ENCODE measurements at regions not wholly inside any gene's neighbourhood (a gene's known extent, or its start where the extent isn't known, plus 50 kb on each side); places are given as distances from the start of the nearest gene placed in this dataset.
"Not testable (repeated sequence)": the region's sequence is repeated elsewhere in the genome, so short reads cannot be mapped to it uniquely, and the experiment has no call there.

DNA sequence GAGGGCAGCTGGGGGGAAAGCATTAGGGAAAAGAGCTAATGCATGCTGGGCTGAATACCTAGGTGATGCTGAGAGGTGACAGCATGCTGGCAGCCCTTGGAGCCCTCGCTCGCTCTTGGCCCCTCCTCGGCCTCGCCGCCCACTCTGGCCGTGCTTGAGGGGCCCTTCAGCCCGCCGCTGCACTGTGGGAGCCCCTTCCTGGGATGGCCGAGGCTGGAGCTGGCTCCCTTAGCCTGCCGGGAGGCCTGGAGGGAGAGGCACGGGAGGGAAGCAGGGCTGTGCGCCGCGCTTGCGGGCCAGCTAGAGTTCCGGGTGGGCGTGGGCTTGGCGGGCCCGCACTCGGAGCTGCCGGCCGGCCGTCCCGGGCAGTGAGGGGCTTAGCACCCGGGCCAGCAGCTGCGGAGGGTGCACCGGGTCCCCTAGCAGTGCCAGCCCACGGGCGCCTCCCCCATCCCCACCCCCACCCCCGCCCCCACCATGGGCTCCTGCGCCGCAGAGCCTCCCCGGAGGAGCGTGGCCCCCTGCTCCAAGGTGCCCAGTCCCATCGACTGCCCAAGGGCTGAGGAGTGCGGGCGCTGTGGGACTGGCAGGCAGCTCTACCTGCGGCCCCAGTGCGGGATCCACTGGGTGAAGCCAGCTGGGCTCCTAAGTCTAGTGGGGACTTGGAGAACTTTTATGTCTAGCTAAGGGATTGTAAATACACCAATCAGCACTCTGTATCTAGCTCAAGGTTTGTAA lies 1664.7 kb downstream of the BRINP3 start:
- not testable (repeated sequence) for DNase-seq (ENCODE audit: low read depth, low spot score)

DNA sequence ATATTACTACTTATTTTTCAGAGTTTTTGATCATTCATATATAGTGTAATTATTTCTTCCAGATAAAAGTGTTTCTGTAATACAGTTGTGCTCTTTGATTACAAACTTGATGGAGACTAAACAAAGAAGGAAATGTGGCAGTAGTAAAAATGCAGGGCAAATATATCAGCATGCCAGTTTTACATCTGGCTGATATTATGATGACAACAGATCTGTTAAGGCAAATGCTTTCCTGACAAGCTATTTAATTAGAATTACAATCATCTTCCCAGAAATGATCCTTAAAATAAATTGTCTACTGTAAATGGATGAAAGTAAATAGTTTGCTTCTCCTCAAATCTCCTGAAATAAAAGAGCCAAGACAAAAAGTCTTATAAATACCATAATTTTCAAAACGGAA lies 1659.8 kb downstream of the BRINP3 start:
- DNase-seq (ENCODE audit: low read depth, low spot score) = no peak

DNA sequence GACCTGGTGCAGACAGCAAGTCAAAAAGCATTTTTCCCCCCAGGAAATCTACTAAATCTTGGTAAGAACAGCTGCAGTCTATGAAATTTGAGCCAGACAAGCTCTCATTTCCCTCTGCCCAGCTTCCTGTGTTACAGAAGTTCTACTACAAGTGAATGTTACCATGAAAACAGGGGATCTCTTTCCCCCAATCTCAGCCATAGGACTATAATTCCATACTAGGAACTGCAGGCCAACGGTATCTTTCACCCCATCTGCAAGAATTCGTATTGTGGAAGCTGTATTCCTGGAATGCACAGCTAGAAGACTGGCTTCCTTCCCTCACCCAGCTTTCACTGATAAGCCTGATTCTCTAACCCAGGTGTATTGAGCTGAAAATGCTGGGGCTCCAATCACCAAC lies 1655.4 kb downstream of the BRINP3 start:
- DNase-seq (ENCODE audit: low read depth, low spot score) = no peak

DNA sequence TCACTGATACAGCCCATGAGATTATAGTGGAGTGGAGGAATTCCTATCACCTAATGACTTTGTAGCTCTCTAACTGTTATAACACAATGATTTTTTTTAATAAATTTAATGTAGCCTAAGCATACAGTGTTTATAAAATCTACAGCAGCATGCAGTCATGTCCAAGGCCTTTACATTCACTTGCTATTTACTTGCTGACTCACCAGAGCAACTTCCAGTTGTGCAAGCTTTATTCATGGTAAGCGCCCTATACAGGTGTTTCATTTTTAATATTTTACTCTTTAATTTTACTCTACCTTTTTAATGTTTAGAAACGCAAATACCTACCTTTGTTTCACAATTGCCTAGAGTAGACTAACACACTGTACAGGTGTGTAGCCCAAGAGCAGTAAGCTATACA lies 1652.2 kb downstream of the BRINP3 start:
- DNase-seq (ENCODE audit: low read depth, low spot score) = no peak

DNA sequence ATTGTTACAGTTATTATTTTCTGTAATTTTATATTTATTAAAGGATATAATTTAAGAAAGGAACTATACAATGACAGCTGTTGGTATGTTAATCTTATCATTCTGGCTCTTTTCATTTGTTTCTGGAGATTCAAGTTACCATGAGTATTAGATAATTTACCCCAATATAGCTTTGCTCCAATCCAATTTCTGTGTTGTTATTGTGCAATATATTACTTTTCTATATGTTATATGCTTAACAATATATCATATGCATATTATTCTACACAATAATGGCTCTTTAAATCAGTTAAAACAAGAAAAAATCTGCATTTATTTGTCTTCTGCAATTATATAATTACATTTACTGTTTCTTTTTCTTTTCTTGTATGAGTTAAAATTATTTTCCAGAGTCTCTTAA lies 1650.9 kb downstream of the BRINP3 start:
- DNase-seq (ENCODE audit: low read depth, low spot score) = no peak

DNA sequence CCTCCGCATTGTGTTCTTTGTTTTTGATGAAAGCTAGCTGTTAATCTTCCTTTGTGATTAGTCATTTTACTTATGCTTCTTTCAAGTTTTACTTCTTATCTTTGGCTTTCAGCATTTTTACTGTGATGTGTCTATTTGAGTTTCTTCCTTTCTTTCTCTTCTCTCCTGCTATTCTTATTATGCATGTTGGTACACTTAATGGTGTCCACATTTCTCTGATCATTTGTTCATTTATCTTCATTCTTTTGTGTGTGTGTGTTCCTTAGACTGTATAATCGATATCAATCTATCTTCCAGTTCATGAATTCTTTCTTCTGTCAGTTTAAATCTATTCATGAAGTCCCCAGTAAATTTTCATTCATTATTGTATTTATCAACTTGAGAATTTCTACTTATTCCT lies 1650.3 kb downstream of the BRINP3 start:
- DNase-seq (ENCODE audit: low read depth, low spot score) = no peak

DNA sequence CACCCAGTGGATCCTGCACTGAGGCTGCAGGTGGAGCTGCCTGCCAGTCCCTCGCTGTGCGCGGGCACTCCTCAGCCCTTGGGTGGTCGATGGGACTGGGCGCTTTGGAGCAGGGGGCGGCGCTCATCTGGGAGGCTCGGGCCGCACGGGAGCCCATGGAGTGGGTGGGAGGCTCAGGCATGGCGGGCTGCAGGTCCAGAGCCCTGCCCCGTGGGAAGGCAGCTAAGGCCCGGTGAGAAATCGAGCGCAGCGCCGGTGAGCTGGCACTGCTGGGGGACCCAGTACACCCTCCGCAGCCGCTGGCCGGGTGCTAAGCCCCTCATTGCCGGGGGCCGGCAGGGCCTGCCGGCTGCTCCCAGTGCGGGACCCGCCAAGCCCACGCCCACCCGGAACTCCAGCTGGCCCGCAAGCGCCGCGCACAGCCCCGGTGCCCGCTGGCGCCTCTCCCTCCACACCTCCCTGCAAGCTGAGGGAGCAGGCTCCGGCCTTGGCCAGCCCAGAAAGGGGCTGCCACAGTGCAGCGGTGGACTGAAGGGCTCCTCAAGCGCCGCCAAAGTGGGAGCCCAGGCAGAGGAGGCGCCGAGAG lies 1636.5 kb downstream of the BRINP3 start:
- DNase-seq (ENCODE audit: low read depth, low spot score) = not testable (repeated sequence)

DNA sequence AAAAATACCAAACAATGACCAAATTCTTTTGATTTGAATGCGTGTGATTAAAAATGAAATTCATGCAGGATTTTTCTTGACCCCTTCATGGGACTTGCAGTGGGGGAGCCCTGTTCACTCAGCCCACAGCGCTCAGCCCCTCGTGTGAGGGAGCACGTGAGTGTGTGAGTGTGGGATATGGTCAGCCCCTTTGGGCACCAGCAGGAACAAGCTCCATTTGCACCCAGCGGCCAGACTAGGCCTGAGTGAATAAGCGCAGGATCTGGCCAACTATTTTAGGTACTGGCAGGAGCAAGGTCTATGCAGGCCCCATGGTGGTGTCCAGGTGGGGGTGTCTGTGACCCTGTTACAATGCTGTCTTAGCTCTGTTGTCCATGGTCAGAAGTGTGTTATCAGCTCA lies 1631.2 kb downstream of the BRINP3 start:
- no peak for DNase-seq (ENCODE audit: low read depth, low spot score)

DNA sequence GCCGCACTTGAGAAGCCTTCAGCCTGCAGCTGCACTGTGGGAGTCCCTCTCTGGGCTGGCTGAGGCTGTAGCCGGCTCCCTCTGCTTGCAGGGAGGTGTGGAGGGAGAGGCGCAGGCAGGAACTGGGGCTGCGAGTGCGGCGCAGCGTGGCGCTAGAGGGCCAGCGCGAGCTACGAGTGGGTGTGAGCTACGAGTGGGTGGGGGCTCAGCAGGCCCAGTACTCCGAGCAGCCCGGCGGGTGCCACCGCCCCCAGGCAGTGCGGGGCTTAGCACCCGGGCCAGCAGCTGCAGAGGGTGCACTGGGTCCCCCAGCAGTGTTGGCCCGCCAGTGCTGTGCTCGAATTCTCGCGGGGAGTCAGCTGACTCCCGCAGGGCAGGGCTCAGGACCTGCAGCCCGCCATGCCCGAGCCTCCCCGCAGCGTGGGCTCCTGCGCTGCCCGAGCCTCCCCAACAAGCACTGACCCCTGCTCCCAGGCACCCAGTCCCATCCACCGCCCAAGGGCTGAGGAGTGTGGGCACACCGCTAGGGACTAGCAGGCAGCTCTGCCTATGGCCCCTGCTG lies 1620.1 kb downstream of the BRINP3 start:
- no peak for DNase-seq (ENCODE audit: low read depth, low spot score)

DNA sequence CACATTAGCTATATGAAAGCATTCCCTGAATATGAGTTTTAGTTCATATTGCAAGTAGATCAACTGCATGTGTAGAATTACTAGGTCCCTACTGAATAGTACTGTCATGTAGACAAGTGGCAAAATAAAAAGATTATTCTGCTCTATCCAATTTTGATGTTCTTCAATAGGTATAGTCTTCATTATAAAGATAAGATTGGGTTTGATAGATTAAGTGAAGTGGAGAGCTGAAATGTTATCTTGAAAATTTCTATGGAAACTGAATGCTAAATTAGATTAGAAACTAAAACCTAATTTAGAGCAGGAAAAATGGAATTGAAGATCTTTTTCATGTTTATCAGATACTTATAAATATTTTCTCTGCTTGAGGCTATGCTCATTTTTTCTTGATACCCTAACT lies 1610.0 kb downstream of the BRINP3 start:
- no peak for DNase-seq (ENCODE audit: low read depth, low spot score)

DNA sequence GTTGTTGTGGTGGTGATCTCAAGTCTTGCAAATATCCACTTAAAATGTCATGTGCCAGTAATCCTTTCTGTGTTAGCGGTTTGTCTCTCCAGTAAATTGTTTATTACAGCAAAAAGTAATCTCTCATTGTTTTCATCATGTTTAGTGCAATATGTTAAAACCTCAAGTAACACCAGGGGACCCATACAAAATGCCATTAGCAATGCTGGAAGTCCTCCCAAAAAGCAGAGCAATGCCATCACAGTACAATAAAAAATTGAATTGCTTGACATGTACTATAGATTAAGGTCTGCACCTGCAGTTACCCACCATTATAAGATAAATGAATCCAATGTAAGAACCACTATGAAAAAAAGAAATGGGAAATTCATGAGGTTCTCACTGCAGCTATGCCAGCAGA lies 1606.5 kb downstream of the BRINP3 start:
- DNase-seq (ENCODE audit: low read depth, low spot score) = no peak

DNA sequence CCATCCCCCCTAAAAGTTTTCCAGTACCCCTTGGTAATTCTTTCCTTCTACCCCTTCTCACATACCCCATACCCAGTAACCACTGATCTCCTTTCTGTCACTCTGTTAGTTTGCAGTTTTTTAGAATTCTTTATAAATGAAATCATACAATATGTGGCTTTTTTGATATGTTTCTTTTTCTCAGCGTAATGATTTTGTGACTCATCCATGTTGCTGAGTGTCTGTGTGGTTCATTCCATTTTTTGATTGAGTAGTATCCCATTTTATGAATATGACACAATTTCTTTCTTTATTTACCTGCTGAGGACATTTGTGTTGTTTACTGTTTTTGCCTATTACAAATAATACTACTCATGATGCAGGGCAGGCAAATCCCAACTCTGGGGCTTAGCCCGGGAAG lies 1605.3 kb downstream of the BRINP3 start:
- no peak for DNase-seq (ENCODE audit: low read depth, low spot score)

DNA sequence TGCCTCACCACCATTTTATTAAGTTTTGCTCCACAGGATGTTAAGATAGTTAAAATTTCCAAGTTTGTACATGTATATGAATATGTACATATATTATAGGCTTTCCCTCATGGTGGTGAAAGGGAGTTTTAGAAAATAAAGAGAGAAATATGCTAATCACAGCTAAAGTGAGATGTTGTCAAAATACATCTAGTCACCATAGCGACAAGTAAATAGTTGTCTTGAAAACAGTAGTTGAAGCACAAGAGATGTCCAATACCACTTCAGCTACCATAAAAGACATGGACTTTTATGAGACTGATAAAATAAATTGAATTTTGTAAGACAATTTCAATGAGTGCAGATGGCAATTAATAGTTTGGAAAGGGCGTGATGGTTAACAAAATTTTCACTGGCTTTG lies 1600.0 kb downstream of the BRINP3 start:
- DNase-seq (ENCODE audit: low read depth, low spot score) = no peak

DNA sequence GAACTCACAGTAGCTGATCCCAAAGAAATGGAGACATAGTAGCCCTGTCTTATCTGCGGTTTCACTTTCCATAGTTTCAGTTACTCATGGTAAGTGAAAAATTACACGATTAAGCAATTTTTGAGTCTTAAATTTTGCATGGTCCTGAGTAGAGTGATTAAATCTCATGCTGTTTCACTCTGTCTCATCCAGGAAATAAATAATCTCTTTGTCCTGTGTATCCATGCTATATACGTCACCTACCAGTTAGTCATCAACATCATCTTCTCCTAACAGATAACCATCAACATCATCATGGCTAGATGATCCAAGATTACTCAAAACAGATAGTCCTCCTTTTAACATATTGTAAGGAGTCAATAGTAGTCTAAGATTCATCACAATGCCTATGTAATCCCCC lies 1589.3 kb downstream of the BRINP3 start:
- DNase-seq (ENCODE audit: low read depth, low spot score) = no peak

DNA sequence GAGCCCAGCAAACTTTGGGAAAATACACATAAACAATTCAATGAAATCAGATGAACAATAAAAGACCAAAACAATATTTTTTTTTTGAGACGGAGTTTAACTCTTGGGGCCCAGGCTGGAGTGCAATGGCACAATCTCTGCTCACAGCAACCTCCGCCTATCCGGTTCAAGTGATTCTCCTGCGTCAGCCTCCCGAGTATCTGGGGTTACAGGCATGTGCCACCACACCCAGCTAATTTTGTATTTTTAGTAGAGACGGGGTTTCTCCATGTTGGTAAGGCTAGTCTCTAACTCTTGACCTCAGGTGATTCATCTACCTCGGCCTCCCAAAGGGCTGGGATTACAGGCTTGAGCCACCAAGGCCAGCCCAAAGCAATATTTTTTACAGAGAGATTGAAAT lies 1588.5 kb downstream of the BRINP3 start:
- no peak for DNase-seq (ENCODE audit: low read depth, low spot score)

DNA sequence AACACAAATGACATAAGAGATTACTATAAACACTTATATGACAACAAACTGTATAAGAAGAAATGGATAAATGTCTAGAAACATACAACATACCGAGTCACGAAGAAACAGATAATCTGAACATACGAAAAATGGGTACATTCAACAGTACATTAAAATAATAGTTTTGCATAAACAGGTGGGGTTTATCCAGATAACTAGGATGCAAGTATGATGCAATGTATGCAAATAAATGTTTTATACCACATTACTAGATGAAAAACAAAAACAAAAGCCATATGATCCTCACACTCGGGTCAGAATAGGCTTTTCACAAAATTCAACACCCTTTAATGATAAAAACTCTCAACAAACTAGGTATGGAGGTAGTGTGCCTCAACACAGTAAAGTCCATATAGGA lies 1585.7 kb downstream of the BRINP3 start:
- no peak for DNase-seq (ENCODE audit: low read depth, low spot score)

DNA sequence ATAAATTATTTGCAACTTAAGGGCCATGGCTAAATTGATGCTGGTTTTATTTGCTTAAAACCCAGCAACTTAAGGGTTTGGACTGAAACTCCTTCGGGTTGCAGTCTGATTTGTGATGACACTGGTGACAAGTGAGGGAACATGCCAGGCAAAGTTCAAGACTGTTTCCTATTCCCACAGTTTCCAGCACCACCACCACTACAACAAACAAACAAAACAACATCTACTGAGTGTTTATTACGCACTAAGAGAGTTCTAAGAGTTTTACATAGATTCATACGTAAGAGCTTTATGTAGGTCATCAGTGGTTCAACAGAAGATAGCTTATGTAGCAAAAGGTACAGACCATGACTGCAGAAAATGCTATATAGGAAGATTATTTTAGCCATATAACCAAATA lies 1582.1 kb downstream of the BRINP3 start:
- DNase-seq (ENCODE audit: low read depth, low spot score) = no peak

DNA sequence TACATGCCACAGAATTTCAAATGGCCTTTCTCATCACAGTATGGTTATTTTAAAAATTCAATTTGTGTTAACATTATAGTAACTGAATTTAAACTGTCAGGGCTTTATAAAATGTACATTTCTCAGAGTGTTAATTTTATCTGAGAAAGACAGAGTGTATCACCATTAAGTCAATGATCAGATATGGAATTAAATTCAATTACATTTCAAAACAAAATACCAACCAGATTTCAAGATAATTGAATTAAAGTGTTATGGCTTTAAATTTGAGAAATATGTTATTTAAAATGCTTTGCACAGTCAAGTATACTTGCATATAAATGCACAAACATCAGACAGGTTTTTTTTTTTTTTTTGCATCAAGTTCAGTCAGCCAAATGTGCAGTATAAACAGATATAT lies 1574.4 kb downstream of the BRINP3 start:
- no peak for DNase-seq (ENCODE audit: low read depth, low spot score)

DNA sequence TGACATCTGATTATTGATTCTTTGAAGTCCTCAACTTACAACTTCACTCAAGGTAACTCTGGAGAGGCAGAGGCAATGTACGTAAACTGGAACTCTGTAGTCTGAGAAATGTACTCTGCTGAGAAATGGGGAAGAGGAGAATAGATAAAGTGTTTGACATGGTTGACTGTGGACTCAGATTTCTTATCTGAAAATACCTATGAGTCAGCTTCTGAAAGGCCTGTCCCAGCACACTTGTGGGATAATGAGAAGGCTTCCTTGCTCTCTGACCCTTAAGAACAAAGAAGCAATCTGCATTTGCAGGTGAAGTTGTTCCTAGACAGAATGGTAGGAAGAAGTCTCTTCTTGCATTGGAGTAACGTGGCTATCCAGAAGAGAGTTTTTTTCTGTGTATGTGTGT lies 1573.5 kb downstream of the BRINP3 start:
- no peak for DNase-seq (ENCODE audit: low read depth, low spot score)

DNA sequence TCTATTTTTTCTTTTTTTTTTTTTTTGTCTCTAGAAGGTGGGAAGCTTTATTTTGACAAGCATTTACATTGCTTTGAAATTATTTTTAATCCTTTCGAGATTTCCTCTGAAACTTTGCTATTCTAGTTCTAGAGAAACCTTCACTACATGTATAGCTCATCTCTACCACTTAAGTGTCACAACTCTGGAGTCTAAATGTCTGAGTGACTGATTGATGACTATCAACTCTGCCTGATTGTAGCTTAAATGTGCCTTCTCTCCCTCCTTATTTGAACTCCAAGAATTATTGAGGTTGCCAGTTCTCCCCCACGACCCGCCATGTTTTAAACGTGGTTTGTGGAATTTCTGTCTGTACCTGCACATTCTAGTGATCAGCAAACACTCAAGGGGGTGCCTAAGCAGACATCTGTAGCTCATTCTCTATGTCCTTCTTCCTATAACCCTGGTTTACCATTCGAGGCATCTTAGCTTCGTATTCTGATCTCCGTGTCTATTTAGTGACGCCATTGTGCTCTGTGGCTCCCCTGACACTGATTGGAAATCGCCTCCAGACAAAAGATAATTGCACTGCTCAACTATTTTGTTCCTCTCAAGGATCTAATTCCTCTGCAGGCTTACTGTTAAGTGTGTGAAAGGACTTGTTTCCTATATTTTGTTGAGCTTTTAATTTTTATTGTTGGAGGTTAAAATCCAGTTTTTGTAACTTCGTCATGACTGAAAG lies 1570.6 kb downstream of the BRINP3 start:
- no peak for DNase-seq (ENCODE audit: low read depth, low spot score)

DNA sequence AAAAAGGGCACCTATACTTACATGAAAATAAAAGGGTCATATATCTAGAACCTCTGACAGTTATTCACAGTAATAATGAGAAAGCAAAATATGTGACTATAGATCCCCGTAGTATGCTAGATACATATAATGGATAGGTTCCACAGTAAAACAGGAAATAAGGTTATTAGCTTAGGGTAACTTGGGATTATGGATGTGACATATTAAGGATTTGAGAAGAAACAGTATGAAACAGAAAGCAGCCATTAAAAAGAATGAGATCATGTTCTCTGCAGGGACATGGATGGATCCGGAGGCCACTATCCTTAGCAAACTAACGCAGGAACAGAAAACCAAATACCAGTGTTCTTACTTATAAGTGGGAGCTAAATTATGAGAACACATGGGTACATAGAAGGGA lies 1547.3 kb downstream of the BRINP3 start:
- no peak for DNase-seq (ENCODE audit: low read depth, low spot score)

DNA sequence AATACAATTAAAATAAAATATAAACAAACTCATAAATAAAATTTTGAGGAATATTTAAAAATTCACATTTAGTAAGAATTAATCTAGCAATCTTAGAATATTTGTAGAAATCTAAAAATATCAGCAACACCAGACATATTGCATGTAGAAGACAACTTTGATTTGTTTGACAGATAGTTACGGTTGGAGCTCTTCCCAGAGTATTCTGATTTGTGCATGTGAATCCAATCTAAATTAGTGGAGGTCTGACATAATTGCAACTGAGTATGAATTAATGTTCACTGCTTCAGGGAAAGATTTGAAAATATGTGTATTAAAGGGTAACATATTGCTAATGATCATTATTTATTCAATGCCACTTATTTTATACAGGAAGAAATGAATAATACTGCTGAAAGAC lies 1546.2 kb downstream of the BRINP3 start:
- no peak for DNase-seq (ENCODE audit: low read depth, low spot score)

Measured in pulmonary artery endothelial cell (primary cell).